ENCODE measurements at regions not wholly inside any gene's neighbourhood (a gene's known extent, or its start where the extent isn't known, plus 50 kb on each side); places are given as distances from the start of the nearest gene placed in this dataset.

- Histone ChIP-seq H3K9me3 (ENCODE audit: control insufficient read depth in 2 of 2, insufficient read depth in 1 of 2, low read depth in 1 of 2, low read length in 1 of 2) (no peaks in the 10 kb centered on the region), H3K4me3 (ENCODE audit: low read depth in 1 of 3, low read length in 3 of 3) (no peak overlapping the region), H3K27me3 (ENCODE audit: control insufficient read depth in 3 of 3, insufficient read depth in 3 of 3, low read length in 3 of 3) (no peaks in the 10 kb centered on the region), H3K36me3 (ENCODE audit: control insufficient read depth in 3 of 3, insufficient read depth in 2 of 3, low read depth in 1 of 3, low read length in 3 of 3) (no peaks in the 10 kb centered on the region), H3K27ac (ENCODE audit: low read depth in 1 of 3, low read length in 2 of 3) (no peak overlapping the region), H3K4me1 (ENCODE audit: control insufficient read depth in 3 of 3, insufficient read depth in 2 of 3, low read depth in 1 of 3, low read length in 2 of 3) (no peaks in the 10 kb centered on the region)
- 62 to 66% (median 63%) methylated on average over 3 of the region's 3 CpGs for WGBS, 3 donors
- FAIRE-seq = peak; percentile 49
- DNase-seq = peak; percentile 11 to 36
These were observed 267.9 kb upstream of the PDE4D start for GRCh38 chr5:60161340-60161934.

GRCh38 chr5:60149081-60149480 is 255.6 kb upstream of the PDE4D start:
- 53 to 58% (median 57%) methylated on average over 3 of the region's 3 CpGs for WGBS, 3 donors
- Histone ChIP-seq H3K27ac (ENCODE audit: low read depth in 1 of 3, low read length in 2 of 3) (no peak overlapping the region), H3K4me1 (ENCODE audit: control insufficient read depth in 3 of 3, insufficient read depth in 2 of 3, low read depth in 1 of 3, low read length in 2 of 3) (no peaks in the 10 kb centered on the region), H3K4me3 (ENCODE audit: low read depth in 1 of 3, low read length in 3 of 3) (no peak overlapping the region), H3K36me3 (ENCODE audit: control insufficient read depth in 3 of 3, insufficient read depth in 2 of 3, low read depth in 1 of 3, low read length in 3 of 3) (no peaks in the 10 kb centered on the region), H3K9me3 (ENCODE audit: control insufficient read depth in 2 of 2, insufficient read depth in 1 of 2, low read depth in 1 of 2, low read length in 1 of 2) (no peaks in the 10 kb centered on the region), H3K27me3 (ENCODE audit: control insufficient read depth in 3 of 3, insufficient read depth in 3 of 3, low read length in 3 of 3) (no peaks in the 10 kb centered on the region)
- DNase-seq (no peak), FAIRE-seq (no peak)

GRCh38 chr5:60148366-60148765 is 254.8 kb upstream of the PDE4D start:
- Histone ChIP-seq H3K36me3 (ENCODE audit: control insufficient read depth in 3 of 3, insufficient read depth in 2 of 3, low read depth in 1 of 3, low read length in 3 of 3) (no peaks in the 10 kb centered on the region), H3K27ac (ENCODE audit: low read depth in 1 of 3, low read length in 2 of 3) (no peak overlapping the region), H3K4me3 (ENCODE audit: low read depth in 1 of 3, low read length in 3 of 3) (no peak overlapping the region), H3K4me1 (ENCODE audit: control insufficient read depth in 3 of 3, insufficient read depth in 2 of 3, low read depth in 1 of 3, low read length in 2 of 3) (no peaks in the 10 kb centered on the region), H3K27me3 (ENCODE audit: control insufficient read depth in 3 of 3, insufficient read depth in 3 of 3, low read length in 3 of 3) (no peaks in the 10 kb centered on the region), H3K9me3 (ENCODE audit: control insufficient read depth in 2 of 2, insufficient read depth in 1 of 2, low read depth in 1 of 2, low read length in 1 of 2) (no peaks in the 10 kb centered on the region)
- FAIRE-seq (no peak), DNase-seq (no peak)
- 73 to 87% (median 83%) methylated on average over 1 of the region's 1 CpG for WGBS, 3 donors

GRCh38 chr5:60147791-60148190 is 254.3 kb upstream of the PDE4D start:
- Histone ChIP-seq H3K4me1 (ENCODE audit: control insufficient read depth in 3 of 3, insufficient read depth in 2 of 3, low read depth in 1 of 3, low read length in 2 of 3) (no peaks in the 10 kb centered on the region), H3K27ac (ENCODE audit: low read depth in 1 of 3, low read length in 2 of 3) (no peak overlapping the region), H3K9me3 (ENCODE audit: control insufficient read depth in 2 of 2, insufficient read depth in 1 of 2, low read depth in 1 of 2, low read length in 1 of 2) (no peaks in the 10 kb centered on the region), H3K27me3 (ENCODE audit: control insufficient read depth in 3 of 3, insufficient read depth in 3 of 3, low read length in 3 of 3) (no peaks in the 10 kb centered on the region), H3K4me3 (ENCODE audit: low read depth in 1 of 3, low read length in 3 of 3) (no peak overlapping the region), H3K36me3 (ENCODE audit: control insufficient read depth in 3 of 3, insufficient read depth in 2 of 3, low read depth in 1 of 3, low read length in 3 of 3) (no peaks in the 10 kb centered on the region)
- FAIRE-seq (no peak), DNase-seq (no peak)

- DNase-seq = no peak
- 56 to 73% (median 63%) methylated on average over 5 of the region's 5 CpGs for whole genome bisulfite sequencing, 3 donors
- no peaks in the 10 kb centered on the region for H3K9me3 ChIP-seq (ENCODE audit: control insufficient read depth in 2 of 2, insufficient read depth in 1 of 2, low read depth in 1 of 2, low read length in 1 of 2)
- no peak overlapping the region for H3K27ac ChIP-seq (ENCODE audit: low read depth in 1 of 3, low read length in 2 of 3)
- no peaks in the 10 kb centered on the region for H3K36me3 ChIP-seq (ENCODE audit: control insufficient read depth in 3 of 3, insufficient read depth in 2 of 3, low read depth in 1 of 3, low read length in 3 of 3)
- no peak overlapping the region for H3K4me3 ChIP-seq (ENCODE audit: low read depth in 1 of 3, low read length in 3 of 3)
- no peaks in the 10 kb centered on the region for H3K4me1 ChIP-seq (ENCODE audit: control insufficient read depth in 3 of 3, insufficient read depth in 2 of 3, low read depth in 1 of 3, low read length in 2 of 3)
- H3K27me3 ChIP-seq (ENCODE audit: control insufficient read depth in 3 of 3, insufficient read depth in 3 of 3, low read length in 3 of 3) = no peaks in the 10 kb centered on the region
- FAIRE-seq = no peak
These were observed 250.5 kb upstream of the PDE4D start for GRCh38 chr5:60143942-60144549.

GRCh38 chr5:60141119-60141518 is 247.6 kb upstream of the PDE4D start:
- H3K27me3 ChIP-seq (ENCODE audit: control insufficient read depth in 3 of 3, insufficient read depth in 3 of 3, low read length in 3 of 3) = no peaks in the 10 kb centered on the region
- H3K9me3 ChIP-seq (ENCODE audit: control insufficient read depth in 2 of 2, insufficient read depth in 1 of 2, low read depth in 1 of 2, low read length in 1 of 2) = no peaks in the 10 kb centered on the region
- 66 to 78% (median 72%) methylated on average over 2 of the region's 2 CpGs for WGBS, 3 donors
- no peaks in the 10 kb centered on the region for H3K4me1 ChIP-seq (ENCODE audit: control insufficient read depth in 3 of 3, insufficient read depth in 2 of 3, low read depth in 1 of 3, low read length in 2 of 3)
- H3K36me3 ChIP-seq (ENCODE audit: control insufficient read depth in 3 of 3, insufficient read depth in 2 of 3, low read depth in 1 of 3, low read length in 3 of 3) = no peaks in the 10 kb centered on the region
- H3K4me3 ChIP-seq (ENCODE audit: low read depth in 1 of 3, low read length in 3 of 3) = no peak overlapping the region
- no peak for FAIRE-seq
- DNase-seq = no peak
- H3K27ac ChIP-seq (ENCODE audit: low read depth in 1 of 3, low read length in 2 of 3) = no peak overlapping the region

- WGBS, 3 donors = 3 to 41% (median 4%) methylated on average over 1 of the region's 1 CpG
- no peak for FAIRE-seq
- Histone ChIP-seq H3K27ac (ENCODE audit: low read depth in 1 of 3, low read length in 2 of 3) (no peak overlapping the region), H3K4me1 (ENCODE audit: control insufficient read depth in 3 of 3, insufficient read depth in 2 of 3, low read depth in 1 of 3, low read length in 2 of 3) (no peaks in the 10 kb centered on the region), H3K36me3 (ENCODE audit: control insufficient read depth in 3 of 3, insufficient read depth in 2 of 3, low read depth in 1 of 3, low read length in 3 of 3) (no peaks in the 10 kb centered on the region), H3K4me3 (ENCODE audit: low read depth in 1 of 3, low read length in 3 of 3) (no peak overlapping the region), H3K9me3 (ENCODE audit: control insufficient read depth in 2 of 2, insufficient read depth in 1 of 2, low read depth in 1 of 2, low read length in 1 of 2) (no peaks in the 10 kb centered on the region), H3K27me3 (ENCODE audit: control insufficient read depth in 3 of 3, insufficient read depth in 3 of 3, low read length in 3 of 3) (no peaks in the 10 kb centered on the region)
- DNase-seq = no peak
These were observed 243.3 kb upstream of the PDE4D start for GRCh38 chr5:60136841-60137240.

- no peak for FAIRE-seq
- 96 to 98% (median 97%) methylated on average over 1 of the region's 1 CpG for WGBS, 3 donors
- no peaks in the 10 kb centered on the region for H3K9me3 ChIP-seq (ENCODE audit: control insufficient read depth in 2 of 2, insufficient read depth in 1 of 2, low read depth in 1 of 2, low read length in 1 of 2)
These were observed 238.0 kb upstream of the PDE4D start for GRCh38 chr5:60131504-60131903.

GRCh38 chr5:60125636-60126035 is 232.1 kb upstream of the PDE4D start:
- Histone ChIP-seq H3K4me1 (ENCODE audit: control insufficient read depth in 3 of 3, insufficient read depth in 2 of 3, low read depth in 1 of 3, low read length in 2 of 3) (no peaks in the 10 kb centered on the region), H3K4me3 (ENCODE audit: low read depth in 1 of 3, low read length in 3 of 3) (no peak overlapping the region), H3K9me3 (ENCODE audit: control insufficient read depth in 2 of 2, insufficient read depth in 1 of 2, low read depth in 1 of 2, low read length in 1 of 2) (no peaks in the 10 kb centered on the region), H3K36me3 (ENCODE audit: control insufficient read depth in 3 of 3, insufficient read depth in 2 of 3, low read depth in 1 of 3, low read length in 3 of 3) (no peaks in the 10 kb centered on the region), H3K27me3 (ENCODE audit: control insufficient read depth in 3 of 3, insufficient read depth in 3 of 3, low read length in 3 of 3) (no peaks in the 10 kb centered on the region), H3K27ac (ENCODE audit: low read depth in 1 of 3, low read length in 2 of 3) (no peak overlapping the region)
- FAIRE-seq (no peak), DNase-seq (no peak)
- WGBS, 3 donors = 92 to 95% (median 94%) methylated on average over 2 of the region's 2 CpGs

More at GRCh38 chr5:60131504-60131903, 238.0 kb upstream of the PDE4D start:
- no peak overlapping the region for H3K4me3 ChIP-seq (ENCODE audit: low read depth in 1 of 3, low read length in 3 of 3)
- H3K36me3 ChIP-seq (ENCODE audit: control insufficient read depth in 3 of 3, insufficient read depth in 2 of 3, low read depth in 1 of 3, low read length in 3 of 3) = no peaks in the 10 kb centered on the region
- H3K27me3 ChIP-seq (ENCODE audit: control insufficient read depth in 3 of 3, insufficient read depth in 3 of 3, low read length in 3 of 3) = no peaks in the 10 kb centered on the region
- no peaks in the 10 kb centered on the region for H3K4me1 ChIP-seq (ENCODE audit: control insufficient read depth in 3 of 3, insufficient read depth in 2 of 3, low read depth in 1 of 3, low read length in 2 of 3)
- DNase-seq = no peak
- no peak overlapping the region for H3K27ac ChIP-seq (ENCODE audit: low read depth in 1 of 3, low read length in 2 of 3)

Measured in small intestine (tissue), 7 donors.